ENCODE measurements at regions not wholly inside any gene's neighbourhood (a gene's known extent, or its start where the extent isn't known, plus 50 kb on each side); places are given as distances from the start of the nearest gene placed in this dataset.

DNA sequence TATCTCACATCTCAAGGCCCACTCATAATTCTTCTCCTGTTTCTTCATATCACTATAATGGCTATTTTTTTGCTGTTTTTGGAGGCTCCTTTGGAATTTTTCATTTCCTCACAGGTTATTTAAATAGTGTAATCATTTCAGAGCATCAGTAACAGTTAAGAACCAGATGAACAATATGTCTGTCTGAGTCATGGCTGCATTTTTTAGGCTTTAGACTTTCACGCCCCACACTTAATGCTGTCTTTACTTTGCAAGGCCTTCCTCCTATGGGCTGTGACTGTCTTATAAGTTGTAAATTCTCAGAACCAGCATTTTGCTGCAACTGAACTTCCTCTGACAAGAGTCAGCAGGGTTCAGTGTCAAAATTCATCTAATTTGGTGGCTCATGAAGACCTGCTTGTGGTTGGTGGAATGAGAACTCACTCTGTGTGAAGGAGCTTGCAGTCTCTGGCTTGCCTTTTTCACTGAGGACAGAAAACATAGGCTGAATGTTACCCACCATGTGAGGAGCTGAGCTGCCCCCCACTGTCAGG, 56.1 kb upstream of the NLGN4Y start:
- H3K4me3 ChIP-seq (ENCODE audit: low read length in 2 of 2), result no peak overlapping the region
- no peak overlapping the region for H3K27ac ChIP-seq (ENCODE audit: low read length)
- H3K36me3 ChIP-seq (ENCODE audit: control insufficient read depth in 2 of 2, insufficient read depth in 2 of 2, low read length in 2 of 2), result no peaks in the 10 kb centered on the region
- H3K4me1 ChIP-seq (ENCODE audit: control insufficient read depth, insufficient read depth, low read length), result no peaks in the 10 kb centered on the region
- H3K9ac ChIP-seq (ENCODE audit: low read length in 2 of 2), result no peak overlapping the region
- no peaks in the 10 kb centered on the region for H3K9me3 ChIP-seq (ENCODE audit: control insufficient read depth in 2 of 2, low read length in 2 of 2)
- no peaks in the 10 kb centered on the region for H3K27me3 ChIP-seq (ENCODE audit: control insufficient read depth in 1 of 2, insufficient read depth in 2 of 2, low read length in 2 of 2)

DNA sequence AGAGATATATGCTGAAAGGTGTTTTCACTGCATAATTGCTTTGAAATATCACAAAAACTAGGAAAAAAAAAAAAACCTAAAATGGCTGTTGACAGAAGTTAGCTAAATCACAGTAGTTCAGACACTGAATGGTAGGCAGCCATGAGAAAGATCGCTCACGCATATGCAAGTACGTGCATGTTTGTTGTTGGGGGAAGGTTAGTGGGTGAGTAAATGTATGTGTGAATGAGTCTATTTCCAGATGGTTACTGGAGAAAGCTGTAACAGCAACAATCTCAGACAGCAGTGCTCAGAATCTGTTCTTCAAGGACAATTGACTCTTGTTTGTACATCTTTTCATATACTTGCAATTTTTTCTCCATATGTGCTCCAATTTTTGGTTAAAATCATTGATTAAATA, 51.9 kb upstream of the NLGN4Y start:
- Histone ChIP-seq H3K9ac (ENCODE audit: low read length in 2 of 2) (no peak overlapping the region), H3K9me3 (ENCODE audit: control insufficient read depth in 2 of 2, low read length in 2 of 2) (no peaks in the 10 kb centered on the region), H3K4me3 (ENCODE audit: low read length in 2 of 2) (no peak overlapping the region), H3K27ac (ENCODE audit: low read length) (no peak overlapping the region), H3K27me3 (ENCODE audit: control insufficient read depth in 1 of 2, insufficient read depth in 2 of 2, low read length in 2 of 2) (no peaks in the 10 kb centered on the region), H3K36me3 (ENCODE audit: control insufficient read depth in 2 of 2, insufficient read depth in 2 of 2, low read length in 2 of 2) (no peaks in the 10 kb centered on the region), H3K4me1 (ENCODE audit: control insufficient read depth, insufficient read depth, low read length) (no peaks in the 10 kb centered on the region)

DNA sequence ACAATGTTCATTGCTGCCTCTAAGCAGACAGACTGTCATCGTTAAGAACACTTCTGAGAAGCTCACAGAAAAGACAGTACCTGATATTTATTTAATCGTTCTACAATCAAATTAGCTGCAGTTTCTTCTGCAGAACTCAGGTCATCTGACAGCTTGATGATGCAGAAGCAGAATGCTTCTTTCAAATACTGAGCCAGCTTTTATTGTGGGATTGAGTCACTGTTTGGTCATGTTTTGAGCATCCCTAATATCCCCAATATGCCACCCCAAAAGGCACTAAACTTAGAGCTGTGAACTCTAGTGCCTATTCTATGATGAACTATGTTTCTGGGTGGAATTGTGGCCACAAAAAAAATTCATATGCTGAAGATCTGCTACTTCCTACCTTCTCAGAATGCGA, 51.0 kb upstream of the NLGN4Y start:
- no peak overlapping the region for H3K4me3 ChIP-seq (ENCODE audit: low read length in 2 of 2)
- H3K36me3 ChIP-seq (ENCODE audit: control insufficient read depth in 2 of 2, insufficient read depth in 2 of 2, low read length in 2 of 2), result no peaks in the 10 kb centered on the region
- H3K27me3 ChIP-seq (ENCODE audit: control insufficient read depth in 1 of 2, insufficient read depth in 2 of 2, low read length in 2 of 2), result no peaks in the 10 kb centered on the region
- no peaks in the 10 kb centered on the region for H3K9me3 ChIP-seq (ENCODE audit: control insufficient read depth in 2 of 2, low read length in 2 of 2)
- H3K4me1 ChIP-seq (ENCODE audit: control insufficient read depth, insufficient read depth, low read length), result no peaks in the 10 kb centered on the region
- no peak overlapping the region for H3K9ac ChIP-seq (ENCODE audit: low read length in 2 of 2)
- H3K27ac ChIP-seq (ENCODE audit: low read length), result no peak overlapping the region
